C4-2B (cell line): ENCODE measurements at regions not wholly inside any gene's neighbourhood (a gene's known extent, or its start where the extent isn't known, plus 50 kb on each side); places are given as distances from the start of the nearest gene placed in this dataset.

Experiments
- CTCF ChIP-seq: fragments of 450-650 bp; conservative IDR thresholded peaks from 2 replicates; pipeline ENCODE4 v1.5.1; 2017; ENCODE audit warnings: mild to moderate bottlenecking
- ZFX ChIP-seq: fragments of 450-650 bp; IDR thresholded peaks from 2 replicates; pipeline ENCODE4 v1.6.1; 2017

GRCh38 chr2:128420776-128421175 is 102.1 kb upstream of the HS6ST1 start:
- TF ChIP-seq CTCF (no peak), ZFX (no peak)
